ENCODE measurements at regions not wholly inside any gene's neighbourhood (a gene's known extent, or its start where the extent isn't known, plus 50 kb on each side); places are given as distances from the start of the nearest gene placed in this dataset.
A peak's percentile ranks its signal among the peaks of the same experiment; 100 is the strongest.

DNA sequence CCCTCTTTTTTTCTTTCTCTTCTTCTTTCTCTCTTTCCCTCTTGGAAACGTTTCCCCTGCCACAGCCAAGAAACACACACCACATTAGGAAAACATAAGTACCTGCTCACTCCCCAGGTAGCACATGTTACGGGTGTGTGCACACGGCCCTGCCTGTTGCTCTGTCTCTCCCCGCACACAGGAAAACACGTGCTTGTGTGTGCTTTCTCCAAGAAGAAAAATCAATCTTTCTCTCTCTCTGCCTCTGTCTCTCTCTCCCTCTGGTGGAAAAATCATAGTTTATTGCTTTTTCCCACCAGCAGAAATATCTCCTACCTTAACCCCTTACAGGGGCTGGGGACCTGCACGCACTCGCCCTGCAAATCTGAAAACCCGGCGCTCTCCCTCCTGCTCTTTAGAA lies 102.3 kb downstream of the EDN3 start:
- TF ChIP-seq, protein P1, sequence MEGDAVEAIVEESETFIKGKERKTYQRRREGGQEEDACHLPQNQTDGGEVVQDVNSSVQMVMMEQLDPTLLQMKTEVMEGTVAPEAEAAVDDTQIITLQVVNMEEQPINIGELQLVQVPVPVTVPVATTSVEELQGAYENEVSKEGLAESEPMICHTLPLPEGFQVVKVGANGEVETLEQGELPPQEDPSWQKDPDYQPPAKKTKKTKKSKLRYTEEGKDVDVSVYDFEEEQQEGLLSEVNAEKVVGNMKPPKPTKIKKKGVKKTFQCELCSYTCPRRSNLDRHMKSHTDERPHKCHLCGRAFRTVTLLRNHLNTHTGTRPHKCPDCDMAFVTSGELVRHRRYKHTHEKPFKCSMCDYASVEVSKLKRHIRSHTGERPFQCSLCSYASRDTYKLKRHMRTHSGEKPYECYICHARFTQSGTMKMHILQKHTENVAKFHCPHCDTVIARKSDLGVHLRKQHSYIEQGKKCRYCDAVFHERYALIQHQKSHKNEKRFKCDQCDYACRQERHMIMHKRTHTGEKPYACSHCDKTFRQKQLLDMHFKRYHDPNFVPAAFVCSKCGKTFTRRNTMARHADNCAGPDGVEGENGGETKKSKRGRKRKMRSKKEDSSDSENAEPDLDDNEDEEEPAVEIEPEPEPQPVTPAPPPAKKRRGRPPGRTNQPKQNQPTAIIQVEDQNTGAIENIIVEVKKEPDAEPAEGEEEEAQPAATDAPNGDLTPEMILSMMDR (conservative IDR thresholded peaks at IDR 0.05 in 1 of 2, IDR thresholded peaks at IDR 0.05 in 1 of 2; ENCODE audit: low read depth in 1 of 2, low read length in 2 of 2), result no peak
- no peak for TF ChIP-seq EZH2 (IDR thresholded peaks at IDR 0.05; ENCODE audit: low read length, missing control alignments)
- no peak overlapping the region for H3K9ac ChIP-seq (ENCODE audit: insufficient read depth, low read length)
- no peak overlapping the region for H3K27ac ChIP-seq (ENCODE audit: insufficient read depth, low read length)
- DNase-seq (ENCODE audit: low read depth in 2 of 2), result no peak
- no peaks in the 10 kb centered on the region for H3K9me3 ChIP-seq (ENCODE audit: control insufficient read depth, insufficient read depth, low read depth, low read length)
- no peak overlapping the region for H3K4me2 ChIP-seq (ENCODE audit: extremely low read depth, insufficient read depth, low read length)
- no peaks in the 10 kb centered on the region for H3K4me1 ChIP-seq (ENCODE audit: control insufficient read depth, extremely low read depth, insufficient read depth, low read length)
- H4K20me1 ChIP-seq (ENCODE audit: control insufficient read depth, extremely low read depth, insufficient read depth, low read length), result no peaks in the 10 kb centered on the region
- no peaks in the 10 kb centered on the region for H3K36me3 ChIP-seq (ENCODE audit: control insufficient read depth, insufficient read depth, low read length)
- peaks cover 6% of the 10 kb centered on the region for H3K27me3 ChIP-seq (ENCODE audit: control insufficient read depth, insufficient read depth, low read length)
- no peaks in the 10 kb centered on the region for H3K79me2 ChIP-seq (ENCODE audit: control insufficient read depth, insufficient read depth, low read length)
- H2AFZ ChIP-seq (ENCODE audit: low read length), result no peak overlapping the region
- H3K4me3 ChIP-seq (replicated peaks in 1 of 4; ENCODE audit: control extremely low read depth in 1 of 4, insufficient read depth in 1 of 4, low read depth in 3 of 4, low read length in 4 of 4), result no peak overlapping the region

DNA sequence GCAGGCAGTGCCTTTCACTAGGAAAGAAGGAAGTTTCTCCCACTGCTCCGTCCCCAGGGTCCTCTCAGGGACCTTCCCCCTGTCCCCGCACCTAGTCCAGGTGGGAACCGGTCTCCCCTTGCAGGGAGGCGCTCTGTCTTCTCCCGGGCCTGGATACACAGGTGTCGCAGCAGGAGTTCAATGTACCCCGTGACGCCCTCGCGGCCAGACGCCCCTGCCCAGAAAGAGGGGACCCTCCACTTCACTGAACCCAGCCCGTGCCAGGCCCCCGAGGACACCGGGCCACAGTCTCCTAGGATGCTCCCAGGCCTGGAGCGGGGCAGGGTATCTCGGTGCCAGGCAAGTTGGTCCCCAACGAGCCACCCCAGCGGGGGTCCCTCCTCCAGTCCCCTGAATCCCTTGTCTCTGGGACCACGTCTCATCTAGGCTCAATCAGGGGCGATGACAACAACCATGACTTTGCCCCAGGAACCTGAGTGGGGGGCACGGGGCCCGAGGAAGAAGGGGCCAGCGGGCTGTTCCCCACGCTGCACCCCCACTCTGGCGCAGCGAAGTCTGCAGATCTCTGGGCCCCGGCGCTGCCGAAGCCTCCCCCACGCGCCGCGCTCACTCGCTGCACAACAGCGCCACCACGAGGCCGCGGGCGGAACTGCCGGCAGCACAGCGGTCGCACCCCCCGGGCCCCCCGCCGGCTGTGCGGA lies 103.0 kb downstream of the EDN3 start:
- no peak overlapping the region for H2AFZ ChIP-seq (ENCODE audit: low read length)
- TF ChIP-seq, protein P1 (conservative IDR thresholded peaks at IDR 0.05 in 1 of 2, IDR thresholded peaks at IDR 0.05 in 1 of 2; ENCODE audit: low read depth in 1 of 2, low read length in 2 of 2), result peak; percentile 59
- no peak for TF ChIP-seq EZH2 (IDR thresholded peaks at IDR 0.05; ENCODE audit: low read length, missing control alignments)

DNA sequence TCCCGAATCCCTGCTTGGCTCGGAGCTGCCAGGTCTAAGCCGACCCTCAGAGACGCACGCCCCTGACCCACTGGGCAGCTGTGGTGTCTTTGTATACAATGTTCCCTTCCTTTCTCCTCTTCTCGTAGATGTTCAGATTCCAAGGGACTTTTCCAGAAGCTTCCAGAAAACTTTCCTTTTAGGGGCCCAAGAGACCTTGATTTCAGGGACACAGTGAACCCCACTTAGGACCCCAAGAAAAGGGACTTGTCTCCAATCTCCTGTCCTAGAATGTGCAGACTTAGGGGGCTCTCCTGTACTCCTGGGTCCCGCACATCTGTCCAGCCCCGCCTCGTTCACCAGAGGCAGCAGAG lies 103.5 kb downstream of the EDN3 start:
- Histone ChIP-seq H2AFZ (ENCODE audit: low read length) (no peak overlapping the region), H3K27ac (ENCODE audit: insufficient read depth, low read length) (no peak overlapping the region), H3K4me3 (replicated peaks in 1 of 4; ENCODE audit: control extremely low read depth in 1 of 4, insufficient read depth in 1 of 4, low read depth in 3 of 4, low read length in 4 of 4) (no peak overlapping the region), H3K36me3 (ENCODE audit: control insufficient read depth, insufficient read depth, low read length) (no peaks in the 10 kb centered on the region), H3K9ac (ENCODE audit: insufficient read depth, low read length) (no peak overlapping the region), H4K20me1 (ENCODE audit: control insufficient read depth, extremely low read depth, insufficient read depth, low read length) (no peaks in the 10 kb centered on the region), H3K9me3 (ENCODE audit: control insufficient read depth, insufficient read depth, low read depth, low read length) (no peaks in the 10 kb centered on the region), H3K27me3 (ENCODE audit: control insufficient read depth, insufficient read depth, low read length) (peaks cover 6% of the 10 kb centered on the region), H3K79me2 (ENCODE audit: control insufficient read depth, insufficient read depth, low read length) (no peaks in the 10 kb centered on the region), H3K4me2 (ENCODE audit: extremely low read depth, insufficient read depth, low read length) (no peak overlapping the region), H3K4me1 (ENCODE audit: control insufficient read depth, extremely low read depth, insufficient read depth, low read length) (no peaks in the 10 kb centered on the region)
- TF ChIP-seq, protein P1 (conservative IDR thresholded peaks at IDR 0.05 in 1 of 2, IDR thresholded peaks at IDR 0.05 in 1 of 2; ENCODE audit: low read depth in 1 of 2, low read length in 2 of 2), result peak in 1 of 2 donors; percentile 7
- TF ChIP-seq EZH2 (IDR thresholded peaks at IDR 0.05; ENCODE audit: low read length, missing control alignments), result no peak
- no peak for DNase-seq (ENCODE audit: low read depth in 2 of 2)

More for the DNA sequence above, 103.0 kb downstream of the EDN3 start:
- no peak for DNase-seq (ENCODE audit: low read depth in 2 of 2)
- Histone ChIP-seq H3K36me3 (ENCODE audit: control insufficient read depth, insufficient read depth, low read length) (no peaks in the 10 kb centered on the region), H3K4me1 (ENCODE audit: control insufficient read depth, extremely low read depth, insufficient read depth, low read length) (no peaks in the 10 kb centered on the region), H3K27ac (ENCODE audit: insufficient read depth, low read length) (no peak overlapping the region), H3K4me2 (ENCODE audit: extremely low read depth, insufficient read depth, low read length) (no peak overlapping the region), H3K9ac (ENCODE audit: insufficient read depth, low read length) (no peak overlapping the region), H3K9me3 (ENCODE audit: control insufficient read depth, insufficient read depth, low read depth, low read length) (no peaks in the 10 kb centered on the region), H3K79me2 (ENCODE audit: control insufficient read depth, insufficient read depth, low read length) (no peaks in the 10 kb centered on the region), H4K20me1 (ENCODE audit: control insufficient read depth, extremely low read depth, insufficient read depth, low read length) (no peaks in the 10 kb centered on the region), H3K4me3 (replicated peaks in 1 of 4; ENCODE audit: control extremely low read depth in 1 of 4, insufficient read depth in 1 of 4, low read depth in 3 of 4, low read length in 4 of 4) (no peak overlapping the region), H3K27me3 (ENCODE audit: control insufficient read depth, insufficient read depth, low read length) (peaks cover 6% of the 10 kb centered on the region)

Measured in fibroblast of lung (primary cell).